Esophagus squamous epithelium (tissue), 4 donors: ENCODE measurements at regions not wholly inside any gene's neighbourhood (a gene's known extent, or its start where the extent isn't known, plus 50 kb on each side); places are given as distances from the start of the nearest gene placed in this dataset.
"Not testable (repeated sequence)": the region's sequence is repeated elsewhere in the genome, so short reads cannot be mapped to it uniquely, and the experiment has no call there.

Source experiments
- POLR2A ChIP-seq, 4 donors: fragments of 450-650 bp; IDR thresholded peaks; one replicate each; pipeline ENCODE4 v1.6.1; 2017; ENCODE audit warnings: antibody characterized with exemption in 4 of 4, mild to moderate bottlenecking in 4 of 4, moderate library complexity in 3 of 4
- TF ChIP-seq, protein P1 (sequence below), 6 experiments: fragments of 450-650 bp in 4 of 6; fragments of 200-600 bp in 2 of 6; sonication (generic) in 2 of 6; IDR thresholded peaks; one replicate each; pipeline ENCODE4 v1.5.1; 2016 to 2019; ENCODE audit warnings: antibody characterized with exemption in 6 of 6, mild to moderate bottlenecking in 4 of 6, moderate library complexity in 4 of 6

DNA sequence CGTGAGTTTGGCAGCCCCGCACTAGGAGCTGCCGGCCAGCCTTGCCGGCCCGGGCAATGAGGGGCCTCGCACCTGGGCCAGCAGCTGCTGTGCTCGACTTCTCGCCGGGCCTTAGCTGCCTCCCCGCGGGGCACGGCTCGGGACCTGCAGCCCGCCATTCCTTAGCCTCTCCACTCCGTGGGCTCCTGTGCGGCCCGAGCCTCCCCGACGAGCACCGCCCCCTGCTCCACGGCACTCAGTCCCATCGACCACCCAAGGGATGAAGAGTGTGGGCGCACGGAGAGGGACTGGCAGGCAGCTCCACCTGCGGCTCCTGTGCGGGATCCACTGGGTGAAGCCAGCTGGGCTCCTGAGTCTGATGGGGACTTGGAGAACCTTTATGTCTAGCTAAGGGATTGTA, 51.4 kb upstream of the CLEC6A start:
- TF ChIP-seq, protein P1, sequence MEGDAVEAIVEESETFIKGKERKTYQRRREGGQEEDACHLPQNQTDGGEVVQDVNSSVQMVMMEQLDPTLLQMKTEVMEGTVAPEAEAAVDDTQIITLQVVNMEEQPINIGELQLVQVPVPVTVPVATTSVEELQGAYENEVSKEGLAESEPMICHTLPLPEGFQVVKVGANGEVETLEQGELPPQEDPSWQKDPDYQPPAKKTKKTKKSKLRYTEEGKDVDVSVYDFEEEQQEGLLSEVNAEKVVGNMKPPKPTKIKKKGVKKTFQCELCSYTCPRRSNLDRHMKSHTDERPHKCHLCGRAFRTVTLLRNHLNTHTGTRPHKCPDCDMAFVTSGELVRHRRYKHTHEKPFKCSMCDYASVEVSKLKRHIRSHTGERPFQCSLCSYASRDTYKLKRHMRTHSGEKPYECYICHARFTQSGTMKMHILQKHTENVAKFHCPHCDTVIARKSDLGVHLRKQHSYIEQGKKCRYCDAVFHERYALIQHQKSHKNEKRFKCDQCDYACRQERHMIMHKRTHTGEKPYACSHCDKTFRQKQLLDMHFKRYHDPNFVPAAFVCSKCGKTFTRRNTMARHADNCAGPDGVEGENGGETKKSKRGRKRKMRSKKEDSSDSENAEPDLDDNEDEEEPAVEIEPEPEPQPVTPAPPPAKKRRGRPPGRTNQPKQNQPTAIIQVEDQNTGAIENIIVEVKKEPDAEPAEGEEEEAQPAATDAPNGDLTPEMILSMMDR (IDR thresholded peaks at IDR 0.05): not testable (repeated sequence)
- not testable (repeated sequence) for TF ChIP-seq POLR2A (IDR thresholded peaks at IDR 0.05)
